Vagina (tissue), 2 donors: ENCODE measurements at regions not wholly inside any gene's neighbourhood (a gene's known extent, or its start where the extent isn't known, plus 50 kb on each side); places are given as distances from the start of the nearest gene placed in this dataset.

Source experiments
- POLR2A ChIP-seq, 2 donors: fragments of 450-650 bp; IDR thresholded peaks; one replicate each; pipeline ENCODE4 v1.6.1; 2017; ENCODE audit warnings: antibody characterized with exemption in 2 of 2, mild to moderate bottlenecking in 2 of 2, moderate library complexity in 2 of 2
- TF ChIP-seq, protein P1 (sequence below), 3 experiments: fragments of 450-650 bp in 2 of 3; fragments of 200-600 bp in 1 of 3; sonication (generic) in 1 of 3; IDR thresholded peaks; one replicate each; pipeline ENCODE4 v1.5.1; 2017 to 2019; ENCODE audit warnings: antibody characterized with exemption in 3 of 3, mild to moderate bottlenecking in 2 of 3, moderate library complexity in 2 of 3

DNA sequence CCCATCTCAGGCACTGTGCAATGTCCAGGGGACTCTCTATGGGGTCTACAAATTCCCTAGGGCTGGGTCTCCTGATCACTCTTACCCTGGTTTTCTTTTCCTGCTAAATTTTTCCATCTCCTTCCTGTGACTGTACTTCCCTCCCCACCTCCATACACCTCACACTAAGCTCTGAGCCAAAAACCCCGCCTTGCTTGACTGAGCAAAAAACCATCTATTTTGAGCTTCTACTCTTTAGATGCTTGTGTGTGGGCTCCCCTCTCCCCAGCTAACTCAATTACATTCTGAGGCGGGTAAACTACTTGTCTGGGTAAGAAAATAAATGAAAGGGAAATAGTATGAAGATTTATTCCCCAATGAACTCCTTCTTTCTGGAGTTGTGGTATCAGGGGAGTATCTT is 187.9 kb downstream of the PTPRU start:
- TF ChIP-seq, protein P1, sequence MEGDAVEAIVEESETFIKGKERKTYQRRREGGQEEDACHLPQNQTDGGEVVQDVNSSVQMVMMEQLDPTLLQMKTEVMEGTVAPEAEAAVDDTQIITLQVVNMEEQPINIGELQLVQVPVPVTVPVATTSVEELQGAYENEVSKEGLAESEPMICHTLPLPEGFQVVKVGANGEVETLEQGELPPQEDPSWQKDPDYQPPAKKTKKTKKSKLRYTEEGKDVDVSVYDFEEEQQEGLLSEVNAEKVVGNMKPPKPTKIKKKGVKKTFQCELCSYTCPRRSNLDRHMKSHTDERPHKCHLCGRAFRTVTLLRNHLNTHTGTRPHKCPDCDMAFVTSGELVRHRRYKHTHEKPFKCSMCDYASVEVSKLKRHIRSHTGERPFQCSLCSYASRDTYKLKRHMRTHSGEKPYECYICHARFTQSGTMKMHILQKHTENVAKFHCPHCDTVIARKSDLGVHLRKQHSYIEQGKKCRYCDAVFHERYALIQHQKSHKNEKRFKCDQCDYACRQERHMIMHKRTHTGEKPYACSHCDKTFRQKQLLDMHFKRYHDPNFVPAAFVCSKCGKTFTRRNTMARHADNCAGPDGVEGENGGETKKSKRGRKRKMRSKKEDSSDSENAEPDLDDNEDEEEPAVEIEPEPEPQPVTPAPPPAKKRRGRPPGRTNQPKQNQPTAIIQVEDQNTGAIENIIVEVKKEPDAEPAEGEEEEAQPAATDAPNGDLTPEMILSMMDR (IDR thresholded peaks at IDR 0.05), result no peak
- no peak for TF ChIP-seq POLR2A (IDR thresholded peaks at IDR 0.05)
